ENCODE measurements at regions not wholly inside any gene's neighbourhood (a gene's known extent, or its start where the extent isn't known, plus 50 kb on each side); places are given as distances from the start of the nearest gene placed in this dataset.

DNA sequence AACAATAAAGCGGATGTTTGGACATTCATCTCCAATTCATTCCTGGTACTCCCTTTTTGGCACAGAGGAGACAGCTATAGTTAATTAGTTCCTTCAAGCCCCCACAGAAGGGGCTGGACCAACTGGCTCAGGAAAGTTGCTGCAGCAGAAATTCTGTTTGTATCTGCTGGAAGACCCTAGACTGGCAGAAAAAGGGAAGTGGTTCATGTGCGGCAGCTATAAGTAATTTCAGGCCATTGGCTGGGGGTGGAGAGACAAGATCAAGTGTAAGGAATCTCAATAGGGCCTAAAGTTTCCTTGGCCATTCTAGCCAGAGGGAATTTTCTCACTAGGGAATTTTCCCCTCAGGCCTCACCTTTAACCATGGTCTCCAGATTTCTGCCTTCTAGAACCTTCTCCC, 89.9 kb upstream of the DHX15 start:
- Histone ChIP-seq H3K36me3 (replicated peaks in 1 of 2; ENCODE audit: control insufficient read depth in 1 of 2, insufficient read depth in 2 of 2, low read length in 1 of 2) (no peaks in the 10 kb centered on the region), H3K27me3 (ENCODE audit: insufficient read depth) (peaks cover 20% of the 10 kb centered on the region), H3K9ac (no peak overlapping the region), H3K4me1 (ENCODE audit: control insufficient read depth in 1 of 2, insufficient read depth in 2 of 2, low read depth in 1 of 2, low read length in 1 of 2) (no peaks in the 10 kb centered on the region), H3K9me3 (no peaks in the 10 kb centered on the region), H3K27ac (ENCODE audit: low read depth in 2 of 2, low read length in 1 of 2) (no peak overlapping the region), H3K4me3 (ENCODE audit: low read depth in 2 of 2, low read length in 1 of 2) (no peak overlapping the region), H2AFZ (ENCODE audit: low read depth) (no peak overlapping the region), H3K4me2 (no peak overlapping the region), H3K9me2 (no peaks in the 10 kb centered on the region), H3F3A (replicated peaks; ENCODE audit: insufficient read depth) (no peaks in the 10 kb centered on the region), H3K79me2 (ENCODE audit: insufficient read depth) (no peaks in the 10 kb centered on the region), H4K20me1 (ENCODE audit: insufficient read depth) (no peaks in the 10 kb centered on the region)
- CTCF ChIA-PET: no interaction called here
- POLR2A ChIA-PET: no interaction called here
- TF ChIP-seq REST (IDR thresholded peaks at IDR 0.05; ENCODE audit: low read depth, low read length): no peak
- WGBS (ENCODE audit: low lambda C conversion rate): 83% methylated on average over 2 of the region's 2 CpGs
- DNase-seq: no peak

DNA sequence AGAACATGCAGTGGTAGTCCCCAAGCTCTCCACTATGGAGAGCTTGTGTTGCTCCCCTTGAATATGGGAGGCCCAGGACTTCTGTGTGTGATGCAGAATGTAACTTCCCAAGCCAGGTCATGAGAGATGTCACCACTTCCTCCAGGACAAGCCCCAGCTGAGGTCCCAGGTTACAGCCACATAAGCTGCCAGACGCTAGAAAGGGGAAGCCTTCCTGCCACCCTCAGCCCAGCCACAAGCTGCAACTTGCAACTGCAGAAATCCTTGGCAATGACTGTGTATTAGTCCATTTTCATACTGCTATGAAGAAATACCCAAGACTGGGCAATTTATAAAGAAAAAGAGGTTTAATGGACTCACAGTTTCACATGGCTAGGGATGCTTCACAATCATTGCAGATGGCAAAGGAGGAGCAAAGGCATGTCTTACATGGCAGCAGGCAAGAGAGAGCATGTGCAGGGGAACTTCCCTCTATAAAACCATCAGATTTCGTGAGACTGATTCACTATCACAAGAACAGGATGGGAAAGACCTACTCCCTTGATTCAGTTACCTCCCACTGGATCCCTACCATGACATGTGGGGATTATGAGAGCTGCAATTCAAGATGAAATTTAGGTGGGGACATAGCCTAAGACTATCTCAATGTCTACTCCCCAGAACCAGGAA, 91.5 kb upstream of the DHX15 start:
- ChIA-PET POLR2A (interaction anchor here (0.6 kb wide), 1 partner anchor 1718 kb away, joined by 5 read pairs; no protein-coding TSS in a partner anchor), CTCF (interaction anchor here (1.0 kb wide), 1 partner anchor 11 kb away, joined by 3 read pairs; no protein-coding TSS in a partner anchor)
- H3K9me2 ChIP-seq: no peaks in the 10 kb centered on the region

DNA sequence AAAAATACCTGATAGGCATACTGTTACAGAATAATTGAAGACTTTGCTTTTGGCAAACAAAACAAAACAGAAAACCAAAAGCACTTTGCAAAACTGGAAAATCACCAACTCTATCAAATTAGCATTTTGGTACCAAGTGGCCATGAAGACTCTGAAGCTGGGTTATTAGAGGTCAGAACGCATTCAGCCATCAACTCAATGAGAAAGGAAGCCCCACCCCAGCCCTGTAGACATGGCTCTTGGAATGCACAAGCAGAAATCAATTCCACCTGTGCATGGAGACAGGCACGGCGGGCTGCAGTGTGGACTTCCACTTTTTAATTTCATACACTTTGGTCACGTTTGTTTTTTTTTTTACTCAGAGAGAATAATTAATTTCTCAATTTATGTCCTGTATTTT, 93.6 kb upstream of the DHX15 start:
- ChIA-PET POLR2A (no interaction called here), CTCF (interaction anchor here (1.1 kb wide), 1 partner anchor 11 kb away, joined by 3 read pairs; no protein-coding TSS in a partner anchor)
- no peaks in the 10 kb centered on the region for H3K9me3 ChIP-seq
- TF ChIP-seq EZH2phosphoT487 (IDR thresholded peaks at IDR 0.05; ENCODE audit: borderline replicate concordance, low read depth): no peak
- TF ChIP-seq YY1 (IDR thresholded peaks at IDR 0.05; ENCODE audit: low read depth): no peak
- TF ChIP-seq ELF1 (IDR thresholded peaks at IDR 0.05): no peak
- no peak for TF ChIP-seq RCOR1 (IDR thresholded peaks at IDR 0.05; ENCODE audit: low read length)
- TF ChIP-seq USF1 (IDR thresholded peaks at IDR 0.05; ENCODE audit: borderline replicate concordance, low read depth): no peak
- no peak for TF ChIP-seq SMC3 (IDR thresholded peaks at IDR 0.05; ENCODE audit: low read depth, low read length)
- TF ChIP-seq REST (IDR thresholded peaks at IDR 0.05; ENCODE audit: low read depth, low read length): no peak
- TF ChIP-seq SIN3A (IDR thresholded peaks at IDR 0.05; ENCODE audit: borderline replicate concordance, low read depth, low read length): no peak

More for the DNA sequence above, 91.5 kb upstream of the DHX15 start:
- Histone ChIP-seq H4K20me1 (ENCODE audit: insufficient read depth) (no peaks in the 10 kb centered on the region), H3K79me2 (ENCODE audit: insufficient read depth) (no peaks in the 10 kb centered on the region), H3K4me3 (ENCODE audit: low read depth in 2 of 2, low read length in 1 of 2) (no peak overlapping the region), H3K4me2 (no peak overlapping the region), H3K27ac (ENCODE audit: low read depth in 2 of 2, low read length in 1 of 2) (no peak overlapping the region), H3K36me3 (replicated peaks in 1 of 2; ENCODE audit: control insufficient read depth in 1 of 2, insufficient read depth in 2 of 2, low read length in 1 of 2) (no peaks in the 10 kb centered on the region), H3K4me1 (ENCODE audit: control insufficient read depth in 1 of 2, insufficient read depth in 2 of 2, low read depth in 1 of 2, low read length in 1 of 2) (no peaks in the 10 kb centered on the region), H3F3A (replicated peaks; ENCODE audit: insufficient read depth) (no peaks in the 10 kb centered on the region), H3K27me3 (ENCODE audit: insufficient read depth) (peaks cover 31% of the 10 kb centered on the region), H3K9ac (no peak overlapping the region), H3K9me3 (no peaks in the 10 kb centered on the region), H2AFZ (ENCODE audit: low read depth) (no peak overlapping the region)
- no peak for DNase-seq
- whole genome bisulfite sequencing (ENCODE audit: low lambda C conversion rate): 0% methylated on average over 1 of the region's 2 CpGs
- TF ChIP-seq USF1 (IDR thresholded peaks at IDR 0.05; ENCODE audit: borderline replicate concordance, low read depth) (no peak), RXRA (IDR thresholded peaks at IDR 0.05; ENCODE audit: borderline replicate concordance, low read depth) (no peak), TAF1 (IDR thresholded peaks at IDR 0.05; ENCODE audit: borderline replicate concordance, low read depth, low read length) (no peak)

More for the DNA sequence above, 93.6 kb upstream of the DHX15 start:
- no peaks in the 10 kb centered on the region for H3K9me2 ChIP-seq
- 8% methylated on average over 4 of the region's 4 CpGs for WGBS (ENCODE audit: low lambda C conversion rate)
- no peak overlapping the region for H3K27ac ChIP-seq (ENCODE audit: low read depth in 2 of 2, low read length in 1 of 2)
- H2AFZ ChIP-seq (ENCODE audit: low read depth): no peak overlapping the region
- H4K20me1 ChIP-seq (ENCODE audit: insufficient read depth): no peaks in the 10 kb centered on the region
- H3K27me3 ChIP-seq (ENCODE audit: insufficient read depth): peaks cover 18% of the 10 kb centered on the region; the same call in 1 of the 2 replicates
- no peaks in the 10 kb centered on the region for H3K36me3 ChIP-seq (replicated peaks in 1 of 2; ENCODE audit: control insufficient read depth in 1 of 2, insufficient read depth in 2 of 2, low read length in 1 of 2)
- H3K9ac ChIP-seq: no peak overlapping the region
- no peak for DNase-seq
- H3K4me1 ChIP-seq (ENCODE audit: control insufficient read depth in 1 of 2, insufficient read depth in 2 of 2, low read depth in 1 of 2, low read length in 1 of 2): no peaks in the 10 kb centered on the region
- H3K79me2 ChIP-seq (ENCODE audit: insufficient read depth): no peaks in the 10 kb centered on the region
- H3F3A ChIP-seq (replicated peaks; ENCODE audit: insufficient read depth): no peaks in the 10 kb centered on the region
- H3K4me2 ChIP-seq: no peak overlapping the region
- no peak overlapping the region for H3K4me3 ChIP-seq (ENCODE audit: low read depth in 2 of 2, low read length in 1 of 2)

All from SK-N-SH (cell line).